A673 (cell line): ENCODE measurements at regions not wholly inside any gene's neighbourhood (a gene's known extent, or its start where the extent isn't known, plus 50 kb on each side); places are given as distances from the start of the nearest gene placed in this dataset.

Experiments
- BruUV-seq: library from RNA; stranded (reverse); fragments of 400-500 nt; replicated peaks from 2 replicates; lab custom pipeline; 2021; lab: Mats Ljungman, UMichigan
- CTCF ChIA-PET: fragments of 300-600 bp; sonication (Branson Sonifier 250); formaldehyde crosslinking; loops from one replicate; lab custom pipeline; 2022; ENCODE audit warnings: antibody characterized with exemption; lab: Charles Lee
- POLR2A ChIA-PET: fragments of 300-600 bp; sonication (Branson Sonifier 250); formaldehyde crosslinking; loops from one replicate; lab custom pipeline; 2022; ENCODE audit warnings: antibody characterized with exemption; ENCODE audit not compliant: low non-redundant PET; lab: Charles Lee
- DNase-seq: peaks from one replicate; pipeline ENCODE4 v3.0.0-alpha.2; 2015; ENCODE audit warnings: low spot score
- H3K27ac ChIP-seq: fragments of 200-600 bp; sonication (generic); 2 replicates; pipeline ENCODE4 v1.5.1; 2016; ENCODE audit warnings: mixed run types, low read depth, mild to moderate bottlenecking, mixed read lengths, antibody characterized with exemption, low read length; ENCODE audit not compliant: poor library complexity, severe bottlenecking
- H3K27me3 ChIP-seq: fragments of 200-600 bp; sonication (generic); replicated peaks from 2 replicates; pipeline ENCODE4 v1.6.1; 2017; ENCODE audit warnings: mixed run types, low read depth, mild to moderate bottlenecking, mixed read lengths, antibody characterized with exemption, low read length; ENCODE audit not compliant: insufficient read depth, poor library complexity
- H3K36me3 ChIP-seq: fragments of 200-600 bp; sonication (generic); 2 replicates; pipeline ENCODE4 v1.6.1; 2016; ENCODE audit warnings: mixed run types, mild to moderate bottlenecking, mixed read lengths, antibody characterized with exemption, low read length; ENCODE audit not compliant: insufficient read depth, poor library complexity, severe bottlenecking
- H3K4me1 ChIP-seq: fragments of 200-600 bp; sonication (generic); 2 replicates; pipeline ENCODE4 v1.6.1; 2017; ENCODE audit warnings: mixed run types, mild to moderate bottlenecking, mixed read lengths, antibody characterized with exemption, low read length; ENCODE audit not compliant: insufficient read depth, poor library complexity, severe bottlenecking
- H3K4me3 ChIP-seq: fragments of 200-600 bp; sonication (generic); 2 replicates; pipeline ENCODE4 v1.5.1; 2016; ENCODE audit warnings: low read depth, mixed run types, mild to moderate bottlenecking, mixed read lengths, low read length; ENCODE audit not compliant: poor library complexity, severe bottlenecking
- H3K9me3 ChIP-seq: fragments of 200-600 bp; sonication (generic); 2 replicates; pipeline ENCODE4 v1.6.1; 2016; ENCODE audit warnings: mixed run types, low read depth, mild to moderate bottlenecking, mixed read lengths, antibody characterized with exemption, low read length; ENCODE audit not compliant: poor library complexity, severe bottlenecking
- EZH2 ChIP-seq: fragments of 200-600 bp; sonication (generic); IDR thresholded peaks from 2 replicates; pipeline ENCODE4 v1.6.1; 2017; ENCODE audit warnings: borderline replicate concordance, low read depth, mild to moderate bottlenecking, mixed read lengths, antibody characterized with exemption, low read length; ENCODE audit not compliant: poor library complexity, severe bottlenecking
- intact Hi-C: fragments of 100-400 bp; cut with micrococcal nuclease; formaldehyde crosslinking; loops from one replicate; pipeline ENCODE4 v1.10.0; 2022; ENCODE audit not compliant: unreplicated experiment
- TF ChIP-seq, protein P1 (sequence below): fragments of 300-800, 200-600 bp; sonication (generic); conservative IDR thresholded peaks from 2 replicates; pipeline ENCODE4 v1.5.1; 2017; ENCODE audit warnings: low read depth, mild to moderate bottlenecking, antibody characterized with exemption, low read length, moderate library complexity, mixed read lengths

DNA sequence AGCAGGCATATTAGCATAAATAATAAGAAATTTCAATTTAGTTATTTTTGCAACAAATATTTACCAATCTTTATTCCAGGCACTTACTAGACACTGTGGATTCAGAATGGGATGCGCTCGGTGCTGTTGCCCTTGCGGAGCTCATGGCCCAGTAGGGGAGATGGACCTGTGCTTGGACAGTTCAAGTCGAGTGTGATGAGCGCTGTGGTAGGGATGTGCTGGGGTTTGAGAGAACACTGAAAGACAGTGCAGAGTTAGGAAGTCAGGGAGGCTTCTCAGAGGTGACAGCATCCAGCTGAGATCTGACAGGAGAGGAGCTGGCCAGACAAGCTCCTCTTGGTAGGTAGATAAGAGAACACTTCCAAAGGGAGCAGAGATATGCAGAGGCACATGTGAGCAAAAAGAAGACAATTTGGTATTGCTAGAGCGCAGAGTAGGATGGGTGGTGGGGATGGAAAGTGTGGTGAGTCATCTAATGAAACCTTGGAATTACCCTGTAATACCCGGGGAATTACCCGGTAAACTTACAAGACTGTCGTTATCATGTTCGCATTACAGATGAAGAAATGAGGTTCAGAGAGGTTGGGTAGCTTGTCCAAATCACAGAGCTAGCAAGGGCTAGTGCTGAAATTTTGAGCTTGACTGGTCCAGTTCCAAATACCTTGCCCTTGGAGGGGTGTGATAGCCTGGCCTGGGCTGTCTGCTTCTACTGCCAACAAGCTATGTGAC is 298.1 kb upstream of the N4BP1 start:
- no TSS peak for BruUV-seq
- Histone ChIP-seq H3K27me3 (peaks cover 67% of the 10 kb centered on the region), H3K27ac (no peak overlapping the region), H3K9me3 (no peaks in the 10 kb centered on the region), H3K4me3 (no peak overlapping the region), H3K4me1 (no peaks in the 10 kb centered on the region), H3K36me3 (no peaks in the 10 kb centered on the region)
- no peak for DNase-seq
- TF ChIP-seq, protein P1, sequence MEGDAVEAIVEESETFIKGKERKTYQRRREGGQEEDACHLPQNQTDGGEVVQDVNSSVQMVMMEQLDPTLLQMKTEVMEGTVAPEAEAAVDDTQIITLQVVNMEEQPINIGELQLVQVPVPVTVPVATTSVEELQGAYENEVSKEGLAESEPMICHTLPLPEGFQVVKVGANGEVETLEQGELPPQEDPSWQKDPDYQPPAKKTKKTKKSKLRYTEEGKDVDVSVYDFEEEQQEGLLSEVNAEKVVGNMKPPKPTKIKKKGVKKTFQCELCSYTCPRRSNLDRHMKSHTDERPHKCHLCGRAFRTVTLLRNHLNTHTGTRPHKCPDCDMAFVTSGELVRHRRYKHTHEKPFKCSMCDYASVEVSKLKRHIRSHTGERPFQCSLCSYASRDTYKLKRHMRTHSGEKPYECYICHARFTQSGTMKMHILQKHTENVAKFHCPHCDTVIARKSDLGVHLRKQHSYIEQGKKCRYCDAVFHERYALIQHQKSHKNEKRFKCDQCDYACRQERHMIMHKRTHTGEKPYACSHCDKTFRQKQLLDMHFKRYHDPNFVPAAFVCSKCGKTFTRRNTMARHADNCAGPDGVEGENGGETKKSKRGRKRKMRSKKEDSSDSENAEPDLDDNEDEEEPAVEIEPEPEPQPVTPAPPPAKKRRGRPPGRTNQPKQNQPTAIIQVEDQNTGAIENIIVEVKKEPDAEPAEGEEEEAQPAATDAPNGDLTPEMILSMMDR: no peak
- intact Hi-C loops: no loop called here
- POLR2A ChIA-PET: no interaction called here
- CTCF ChIA-PET: no interaction called here

- Histone ChIP-seq H3K36me3 (no peaks in the 10 kb centered on the region), H3K27me3 (peaks cover 85% of the 10 kb centered on the region), H3K4me1 (no peaks in the 10 kb centered on the region), H3K9me3 (no peaks in the 10 kb centered on the region), H3K4me3 (no peak overlapping the region), H3K27ac (no peak overlapping the region)
- CTCF ChIA-PET: no interaction called here
- BruUV-seq: no TSS peak
- no peak for DNase-seq
- POLR2A ChIA-PET: no interaction called here
- intact Hi-C loops: no loop called here
- TF ChIP-seq, protein P1: no peak
- TF ChIP-seq EZH2: no peak
Measured at GRCh38 chr16:48905632-48906505, 295.9 kb upstream of the N4BP1 start.

- TF ChIP-seq, protein P1: no peak
- TF ChIP-seq EZH2: no peak
- Histone ChIP-seq H3K4me1 (no peaks in the 10 kb centered on the region), H3K4me3 (no peak overlapping the region), H3K27ac (no peak overlapping the region), H3K36me3 (no peaks in the 10 kb centered on the region), H3K9me3 (no peaks in the 10 kb centered on the region), H3K27me3 (peaks cover 85% of the 10 kb centered on the region)
- DNase-seq: no peak
- no TSS peak for BruUV-seq
- POLR2A ChIA-PET: no interaction called here
- CTCF ChIA-PET: no interaction called here
- intact Hi-C loops: no loop called here
Measured at GRCh38 chr16:48904333-48904732, 294.4 kb upstream of the N4BP1 start.
